Caco-2 (cell line): ENCODE measurements at regions not wholly inside any gene's neighbourhood (a gene's known extent, or its start where the extent isn't known, plus 50 kb on each side); places are given as distances from the start of the nearest gene placed in this dataset.
"Not testable (repeated sequence)": the region's sequence is repeated elsewhere in the genome, so short reads cannot be mapped to it uniquely, and the experiment has no call there.

Source experiments
- BruUV-seq: library from RNA; stranded (reverse); fragments of 400-500 nt; replicated peaks from 2 replicates; lab custom pipeline; 2021; lab: Mats Ljungman, UMichigan
- CTCF ChIA-PET: fragments of 300-600 bp; sonication (Branson Sonifier 250); formaldehyde crosslinking; loops from one replicate; lab custom pipeline; 2022; ENCODE audit warnings: antibody characterized with exemption; lab: Charles Lee
- POLR2A ChIA-PET: fragments of 300-600 bp; sonication (Branson Sonifier 250); formaldehyde crosslinking; loops from one replicate; lab custom pipeline; 2022; ENCODE audit warnings: antibody characterized with exemption; lab: Charles Lee
- DNase-seq, 2 experiments: peaks; one replicate each; pipeline versions ENCODE4 v3.0.0 to v3.0.0-alpha.2; 2020 to 2022
- H3K27me3 ChIP-seq: replicated peaks from 2 replicates; pipeline ENCODE4 v1.6.0; 2011; ENCODE audit warnings: low read length; ENCODE audit not compliant: control insufficient read depth, insufficient read depth
- H3K36me3 ChIP-seq: 2 replicates; pipeline ENCODE4 v1.5.1; 2011; ENCODE audit warnings: low read length; ENCODE audit not compliant: control insufficient read depth, insufficient read depth
- H3K4me1 ChIP-seq: fragments of 250-450 bp; sonication (Bioruptor Pico); 2 replicates; pipeline ENCODE4 v1.5.1; 2020; ENCODE audit warnings: mild to moderate bottlenecking
- H3K4me3 ChIP-seq: 2 replicates; pipeline ENCODE4 v1.5.1; 2011; ENCODE audit warnings: low read depth, mild to moderate bottlenecking, control low read depth, low read length
- H3K9me3 ChIP-seq: fragments of 250-450 bp; sonication (Bioruptor Pico); 2 replicates; pipeline ENCODE4 v1.5.1; 2020; ENCODE audit warnings: mild to moderate bottlenecking, moderate library complexity
- H3K27ac Mint-ChIP-seq: one replicate; pipeline ENCODE4 v1.8.0; 2022; ENCODE audit warnings: mixed read lengths; ENCODE audit not compliant: unreplicated experiment
- H3K27me3 Mint-ChIP-seq: one replicate; pipeline ENCODE4 v1.8.0; 2022; ENCODE audit warnings: mixed read lengths; ENCODE audit not compliant: insufficient read depth, unreplicated experiment
- H3K36me3 Mint-ChIP-seq: one replicate; pipeline ENCODE4 v1.8.0; 2022; ENCODE audit warnings: mild to moderate bottlenecking, mixed read lengths; ENCODE audit not compliant: insufficient read depth, unreplicated experiment
- H3K4me1 Mint-ChIP-seq: one replicate; pipeline ENCODE4 v1.8.0; 2022; ENCODE audit warnings: low read depth, mixed read lengths; ENCODE audit not compliant: unreplicated experiment
- H3K4me3 Mint-ChIP-seq: one replicate; pipeline ENCODE4 v1.8.0; 2022; ENCODE audit warnings: mild to moderate bottlenecking, moderate library complexity, mixed read lengths; ENCODE audit not compliant: unreplicated experiment
- H3K9me3 Mint-ChIP-seq: one replicate; pipeline ENCODE4 v1.8.0; 2022; ENCODE audit warnings: mixed read lengths; ENCODE audit not compliant: unreplicated experiment
- CTCF ChIP-seq, 2 experiments: fragments of 200-600 bp in 1 of 2; IDR thresholded peaks; 1 replicate in 1 of 2; 2 replicates in 1 of 2; pipeline versions ENCODE4 v1.5.1 to v1.8.0; 2011 to 2022; ENCODE audit warnings: antibody characterized with exemption in 1 of 2, control low read depth in 1 of 2, inconsistent platforms in 1 of 2, low read depth in 1 of 2, low read length in 1 of 2, mild to moderate bottlenecking in 1 of 2, moderate library complexity in 1 of 2; ENCODE audit not compliant: insufficient read depth in 1 of 2, severe bottlenecking in 1 of 2, unreplicated experiment in 1 of 2
- intact Hi-C: fragments of 100-400 bp; cut with micrococcal nuclease; formaldehyde crosslinking; loops from one replicate; pipeline ENCODE4 v1.10.0; 2022; ENCODE audit not compliant: unreplicated experiment

DNA sequence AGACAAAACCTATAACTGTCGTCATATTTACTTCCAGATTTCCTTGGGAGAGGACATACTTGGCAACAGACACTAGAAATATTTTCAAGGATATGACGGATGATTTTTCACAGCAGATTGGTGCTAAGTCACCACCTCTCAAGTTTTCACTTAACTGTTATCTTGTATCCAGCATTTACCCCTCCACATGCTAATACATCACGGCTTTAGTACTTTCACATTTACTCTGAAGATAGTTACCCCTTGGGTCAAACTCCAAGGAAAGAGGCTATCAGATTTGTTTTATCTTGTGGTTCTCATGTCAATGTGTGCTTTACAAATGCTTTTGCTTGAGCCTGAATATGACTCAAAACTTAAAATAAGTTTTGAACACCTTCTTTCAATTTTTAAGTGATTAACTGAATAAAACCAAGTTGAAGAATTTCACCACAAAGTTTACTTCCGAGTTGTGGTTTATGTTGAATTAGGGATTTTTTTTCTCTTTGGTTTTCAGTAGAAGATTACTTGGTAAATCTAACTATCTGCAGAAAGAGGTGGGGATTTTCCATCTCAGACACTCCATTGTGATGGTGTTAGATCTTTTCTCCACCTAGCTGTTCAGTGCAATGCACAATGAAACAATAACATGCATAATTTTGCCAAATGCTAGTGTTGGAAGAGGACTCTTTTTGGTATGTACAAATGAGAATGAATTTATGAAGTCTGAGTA is 75.4 kb upstream of the FAT1 start:
- Mint-ChIP-seq H3K4me3 (peak overlapping the region; percentile 27), H3K36me3 (no peaks in the 10 kb centered on the region), H3K27ac (no peak overlapping the region), H3K27me3 (no peaks in the 10 kb centered on the region), H3K4me1 (no peaks in the 10 kb centered on the region), H3K9me3 (peaks cover 9% of the 10 kb centered on the region)
- no peaks in the 10 kb centered on the region for H3K27me3 ChIP-seq
- no peak for DNase-seq
- no peaks in the 10 kb centered on the region for H3K36me3 ChIP-seq
- BruUV-seq, result no TSS peak
- POLR2A ChIA-PET, result no interaction called here
- H3K4me1 ChIP-seq, result peaks cover 18% of the 10 kb centered on the region
- no peak overlapping the region for H3K4me3 ChIP-seq
- TF ChIP-seq CTCF (IDR thresholded peaks at IDR 0.05; ENCODE audit: insufficient read depth in 1 of 2, low read depth in 1 of 2, low read length in 1 of 2, severe bottlenecking in 1 of 2, unreplicated experiment in 1 of 2), result no peak
- CTCF ChIA-PET, result no interaction called here
- intact Hi-C loops, result no loop called here
- H3K9me3 ChIP-seq, result no peaks in the 10 kb centered on the region

GRCh38 chr4:186805020-186805820 is 81.6 kb upstream of the FAT1 start:
- ChIA-PET CTCF (no interaction called here), POLR2A (no interaction called here)
- TF ChIP-seq CTCF (IDR thresholded peaks at IDR 0.05; ENCODE audit: insufficient read depth in 1 of 2, low read depth in 1 of 2, low read length in 1 of 2, severe bottlenecking in 1 of 2, unreplicated experiment in 1 of 2), result no peak
- Mint-ChIP-seq H3K27ac (no peak overlapping the region), H3K9me3 (no peaks in the 10 kb centered on the region), H3K27me3 (no peaks in the 10 kb centered on the region), H3K4me3 (no peak overlapping the region), H3K4me1 (peaks cover 6% of the 10 kb centered on the region), H3K36me3 (no peaks in the 10 kb centered on the region)
- Histone ChIP-seq H3K4me3 (no peak overlapping the region), H3K27me3 (no peaks in the 10 kb centered on the region), H3K4me1 (peaks cover 18% of the 10 kb centered on the region), H3K36me3 (no peaks in the 10 kb centered on the region), H3K9me3 (no peaks in the 10 kb centered on the region)
- no peak for DNase-seq
- intact Hi-C loops, result no loop called here
- BruUV-seq, result no TSS peak

- H3K27me3 Mint-ChIP-seq, H3K4me3 ChIP-seq, H3K9me3 ChIP-seq, CTCF ChIA-PET, H3K27me3 ChIP-seq, H3K4me1 Mint-ChIP-seq, H3K9me3 Mint-ChIP-seq, intact Hi-C loops, POLR2A ChIA-PET, H3K36me3 ChIP-seq, DNase-seq, H3K4me3 Mint-ChIP-seq, H3K36me3 Mint-ChIP-seq, H3K27ac Mint-ChIP-seq, BruUV-seq: not testable (repeated sequence)
- H3K4me1 ChIP-seq, result peaks cover 18% of the 10 kb centered on the region
These were observed 82.3 kb upstream of the FAT1 start for GRCh38 chr4:186805917-186806316.
